Right renal cortex interstitium (tissue), 3 donors: ENCODE measurements at regions not wholly inside any gene's neighbourhood (a gene's known extent, or its start where the extent isn't known, plus 50 kb on each side); places are given as distances from the start of the nearest gene placed in this dataset.

Experiments
- DNase-seq, 3 donors: peaks; one replicate each; pipeline ENCODE4 v3.0.0-alpha.2; 2013; ENCODE audit warnings: low read depth in 3 of 3, low spot score in 2 of 3

- DNase-seq = no peak
These were observed 1368.4 kb upstream of the ADGRL3 start for GRCh38 chr4:59831746-59832145.

DNA sequence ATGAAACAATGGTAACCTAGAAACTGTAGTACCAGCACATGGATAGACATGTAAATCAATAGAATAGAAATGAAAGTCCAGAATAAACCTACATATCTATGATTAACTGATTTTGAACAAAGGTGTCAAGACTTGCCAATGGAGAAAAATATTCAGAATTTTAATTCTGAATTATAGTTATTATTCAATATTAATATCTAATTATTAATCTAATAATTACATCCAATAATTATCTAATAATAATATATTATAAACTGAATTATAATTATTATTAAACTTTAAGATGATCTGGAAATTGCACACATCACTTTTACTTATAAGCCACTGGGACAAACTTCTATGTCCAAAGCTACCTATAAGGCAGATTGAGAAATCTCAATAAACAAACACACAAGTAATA lies 1365.2 kb upstream of the ADGRL3 start:
- DNase-seq = no peak

GRCh38 chr4:59837751-59838150 lies 1362.4 kb upstream of the ADGRL3 start:
- no peak for DNase-seq

GRCh38 chr4:59838236-59838635 lies 1361.9 kb upstream of the ADGRL3 start:
- DNase-seq = no peak

- no peak for DNase-seq
These were observed 1358.4 kb upstream of the ADGRL3 start for GRCh38 chr4:59841698-59842097.

DNA sequence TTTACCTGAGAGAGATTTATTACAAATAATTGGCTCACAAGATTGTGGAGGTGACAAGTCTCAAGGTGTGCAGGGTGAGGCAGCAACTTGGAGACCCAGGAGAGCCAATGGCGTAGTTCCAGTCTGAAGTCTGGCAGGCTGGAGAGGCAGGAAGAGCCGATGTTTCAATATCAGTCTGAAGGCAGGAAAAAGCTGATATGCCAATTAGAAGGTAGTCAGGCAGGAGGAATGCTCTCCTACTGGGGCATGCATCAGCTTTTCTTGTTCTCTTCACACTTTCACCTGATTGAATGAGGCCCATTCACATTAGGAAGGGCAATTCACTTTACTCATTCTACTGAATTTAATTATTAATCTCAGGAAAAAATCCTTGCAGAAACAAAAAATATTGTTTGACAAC lies 1351.7 kb upstream of the ADGRL3 start:
- DNase-seq = no peak

GRCh38 chr4:59855630-59856352 lies 1344.3 kb upstream of the ADGRL3 start:
- DNase-seq = no peak

- DNase-seq = no peak
These were observed 1331.1 kb upstream of the ADGRL3 start for GRCh38 chr4:59869056-59869455.

- DNase-seq = no peak
These were observed 1330.6 kb upstream of the ADGRL3 start for GRCh38 chr4:59869559-59869958.

- DNase-seq = no peak
These were observed 1318.5 kb upstream of the ADGRL3 start for GRCh38 chr4:59881632-59882031.

- DNase-seq = no peak
These were observed 1295.8 kb upstream of the ADGRL3 start for GRCh38 chr4:59904331-59904730.

DNA sequence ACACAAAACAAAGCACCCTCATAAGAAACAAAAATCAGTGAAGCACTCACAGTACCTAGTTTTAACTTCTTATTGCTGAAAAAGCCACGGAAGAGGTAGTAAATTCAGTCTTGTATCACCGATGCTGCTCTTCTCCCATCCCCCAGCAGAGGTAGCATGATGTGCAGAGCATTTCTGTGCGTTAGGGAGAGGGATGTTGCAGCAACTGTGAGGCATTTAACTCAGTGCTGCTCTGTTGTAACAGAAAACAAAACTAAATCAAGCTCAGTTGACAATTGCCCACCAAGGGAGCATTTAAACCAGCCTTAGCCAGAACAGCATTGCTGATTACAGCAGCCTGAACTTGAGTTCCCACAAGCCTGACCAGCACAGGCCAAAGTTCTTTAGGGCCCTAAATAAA lies 1279.7 kb upstream of the ADGRL3 start:
- DNase-seq = no peak

- DNase-seq = no peak
These were observed 1274.8 kb upstream of the ADGRL3 start for GRCh38 chr4:59925290-59925689.

- DNase-seq = no peak
These were observed 1263.6 kb upstream of the ADGRL3 start for GRCh38 chr4:59936566-59936965.

DNA sequence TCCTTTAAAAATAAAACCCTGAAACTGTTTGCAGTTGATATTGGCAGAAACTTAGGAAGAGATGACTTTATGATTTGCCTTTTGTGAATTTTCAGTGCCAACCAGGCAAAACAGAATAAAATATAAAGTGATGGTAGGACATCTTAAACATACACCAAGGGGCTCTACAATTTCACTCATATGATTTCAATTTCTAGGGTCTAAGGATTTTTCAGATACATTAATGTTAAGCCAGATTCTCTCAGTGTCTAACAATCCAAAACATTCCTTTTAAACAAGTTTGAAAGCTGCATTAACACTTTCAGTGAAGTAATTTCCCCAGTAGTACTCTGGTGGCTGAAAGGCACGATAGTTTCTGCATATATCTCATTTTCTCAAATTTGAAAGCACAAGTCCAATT lies 1262.0 kb upstream of the ADGRL3 start:
- DNase-seq = no peak

GRCh38 chr4:59945277-59945676 lies 1254.8 kb upstream of the ADGRL3 start:
- DNase-seq = no peak

DNA sequence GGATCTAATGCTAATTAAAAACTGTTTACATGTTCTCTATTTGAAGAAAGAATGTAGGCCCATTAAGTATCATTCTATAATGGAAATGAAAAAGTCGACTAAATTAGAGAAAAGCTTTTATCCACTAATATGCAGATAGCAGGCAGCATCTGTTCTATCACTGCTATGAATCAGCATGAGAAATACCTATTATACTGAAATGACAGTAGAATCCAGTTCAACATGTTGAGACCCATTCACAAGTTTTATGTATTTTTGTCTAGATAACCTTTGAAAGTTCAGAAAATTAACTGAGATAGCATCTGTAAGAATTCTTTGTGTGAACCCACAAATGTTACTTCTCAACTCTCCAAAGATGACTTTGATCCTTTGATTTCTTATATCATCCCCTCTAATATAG lies 1254.4 kb upstream of the ADGRL3 start:
- DNase-seq = no peak

GRCh38 chr4:59956366-59956765 lies 1243.8 kb upstream of the ADGRL3 start:
- DNase-seq = no peak

GRCh38 chr4:59960143-59960542 lies 1240.0 kb upstream of the ADGRL3 start:
- DNase-seq = no peak

DNA sequence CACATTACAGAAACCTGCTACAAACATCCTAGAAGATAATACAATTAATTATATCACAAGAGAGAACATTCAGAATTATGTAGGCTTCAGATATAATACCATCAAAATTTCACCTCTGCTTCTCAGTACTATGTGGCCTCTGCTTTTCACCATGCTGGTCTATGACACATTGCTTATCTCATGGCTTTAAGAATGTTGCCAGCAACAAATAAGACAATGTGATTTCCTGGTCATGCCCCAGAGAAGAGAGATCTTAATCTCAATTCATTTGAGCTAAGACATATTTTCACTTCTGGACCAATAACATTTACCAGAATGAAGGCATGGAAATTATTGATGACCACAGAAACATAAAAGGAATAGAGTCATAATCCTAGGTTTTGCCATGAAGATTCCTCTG lies 1233.4 kb upstream of the ADGRL3 start:
- DNase-seq = no peak

DNA sequence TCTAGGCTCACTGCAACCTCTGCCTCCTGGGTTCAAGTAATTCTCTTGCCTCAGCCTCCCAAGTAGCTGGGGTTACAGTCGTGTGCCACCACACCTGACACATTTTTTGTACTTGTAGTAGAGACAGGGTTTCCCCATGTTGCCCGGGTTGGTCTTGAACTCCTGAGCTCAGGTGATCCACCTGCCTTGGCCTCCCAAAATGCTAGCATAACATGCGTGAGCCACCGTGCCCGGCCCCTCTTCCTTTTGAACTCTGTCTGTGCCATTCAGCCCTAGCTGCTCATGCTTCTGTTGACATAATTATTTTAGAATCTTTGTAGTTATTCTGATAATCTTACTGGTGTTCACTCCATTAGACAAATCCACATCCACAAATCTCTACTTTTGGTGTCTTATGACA lies 1231.3 kb upstream of the ADGRL3 start:
- no peak for DNase-seq

- no peak for DNase-seq
These were observed 1230.2 kb upstream of the ADGRL3 start for GRCh38 chr4:59969909-59970308.

GRCh38 chr4:59971952-59972351 lies 1228.2 kb upstream of the ADGRL3 start:
- no peak for DNase-seq
